Stimulated activated effector memory CD8-positive, alpha-beta T cell treated with anti-CD3 and anti-CD28 coated beads, Interleukin-12 subunit alpha, Interleukin-12 subunit beta, amount 100 ng/mL, for 72 hours (primary cell): ENCODE measurements at regions not wholly inside any gene's neighbourhood (a gene's known extent, or its start where the extent isn't known, plus 50 kb on each side); places are given as distances from the start of the nearest gene placed in this dataset.
A peak's percentile ranks its signal among the peaks of the same experiment; 100 is the strongest.
"Not testable (repeated sequence)": the region's sequence is repeated elsewhere in the genome, so short reads cannot be mapped to it uniquely, and the experiment has no call there.

ENCODE experiments used
- ATAC-seq: fragments of 150-1000 bp; cut with Tn5 transposase; 2 replicates; pipeline ENCODE4 v1.10.0; 2021
- DNase-seq, 2 donors: peaks; one replicate each; pipeline ENCODE4 v3.0.0; 2021 to 2022; ENCODE audit warnings: low spot score in 2 of 2
- H3K27ac Mint-ChIP-seq: one replicate; pipeline ENCODE4 v1.8.0; 2022; ENCODE audit warnings: mild to moderate bottlenecking, mixed read lengths
- H3K36me3 Mint-ChIP-seq: one replicate; pipeline ENCODE4 v1.8.0; 2022; ENCODE audit warnings: mild to moderate bottlenecking, mixed read lengths
- H3K4me1 Mint-ChIP-seq: one replicate; pipeline ENCODE4 v1.8.0; 2022; ENCODE audit warnings: mixed read lengths
- H3K4me3 Mint-ChIP-seq: one replicate; pipeline ENCODE4 v1.8.0; 2022; ENCODE audit warnings: mild to moderate bottlenecking, mixed read lengths
- H3K9me3 Mint-ChIP-seq: one replicate; pipeline ENCODE4 v1.8.0; 2022; ENCODE audit warnings: mixed read lengths

DNA sequence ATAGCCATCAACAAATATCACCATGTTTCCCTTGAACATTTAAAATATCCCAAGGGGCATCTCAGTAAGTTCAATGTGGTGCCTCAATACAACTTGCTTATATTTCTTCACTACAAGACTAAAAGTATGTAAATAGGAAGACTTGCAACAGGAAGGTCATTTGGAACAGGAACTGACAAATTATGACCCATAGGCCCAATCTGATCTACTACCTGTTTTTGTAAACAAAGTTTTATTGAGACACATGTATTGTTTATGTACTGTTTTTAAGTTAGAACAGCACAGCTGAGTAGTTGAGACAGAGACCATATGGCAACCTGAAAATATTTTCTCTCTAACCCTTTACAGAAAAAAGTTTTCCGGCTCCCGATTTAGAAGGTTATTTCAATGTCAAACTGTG lies 154.8 kb upstream of the TFPI start:
- Mint-ChIP-seq H3K27ac (no peak overlapping the region), H3K4me3 (no peak overlapping the region), H3K4me1 (no peaks in the 10 kb centered on the region), H3K36me3 (no peaks in the 10 kb centered on the region), H3K9me3 (peaks cover 12% of the 10 kb centered on the region)
- ATAC-seq (no peak), DNase-seq (no peak)

DNA sequence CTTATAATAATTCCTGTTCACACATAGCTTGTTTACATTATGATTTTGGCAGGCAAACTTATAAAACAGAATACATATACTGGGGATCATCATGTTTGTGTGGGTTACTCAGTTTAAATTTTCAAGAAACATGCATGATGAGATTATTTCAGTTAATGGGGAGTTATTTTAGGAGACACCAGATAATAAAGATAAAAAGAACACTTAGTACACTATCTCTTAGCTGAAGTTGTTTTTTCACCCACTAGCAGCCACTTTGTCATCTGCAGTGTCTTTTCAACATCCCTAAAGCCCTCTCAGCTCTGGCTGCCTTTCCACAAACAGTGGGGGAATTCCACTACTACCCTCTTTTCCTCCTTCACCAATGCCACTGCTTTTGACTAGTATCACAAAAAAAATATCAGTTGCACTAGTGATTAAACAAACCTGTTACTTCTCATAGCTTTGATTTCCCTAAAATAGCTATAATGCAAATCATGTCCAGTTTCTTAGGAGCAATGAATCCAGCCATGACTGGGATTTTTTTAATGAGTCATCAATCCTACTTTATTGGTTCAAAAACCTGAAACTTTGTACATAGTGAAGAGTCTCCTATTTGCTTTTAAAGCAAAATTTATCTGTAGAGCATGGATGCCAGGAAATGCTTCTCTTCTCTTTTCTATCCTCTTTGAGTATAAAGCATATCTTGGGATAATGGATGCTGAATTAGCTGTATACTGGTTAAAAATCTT lies 156.7 kb upstream of the TFPI start:
- H3K4me3 Mint-ChIP-seq, result no peak overlapping the region
- ATAC-seq, result no peak
- no peak for DNase-seq
- no peaks in the 10 kb centered on the region for H3K36me3 Mint-ChIP-seq
- H3K9me3 Mint-ChIP-seq, result peaks cover 9% of the 10 kb centered on the region
- no peaks in the 10 kb centered on the region for H3K4me1 Mint-ChIP-seq
- no peak overlapping the region for H3K27ac Mint-ChIP-seq

- no peak for DNase-seq
- Mint-ChIP-seq H3K27ac (no peak overlapping the region), H3K9me3 (peaks cover 8% of the 10 kb centered on the region), H3K36me3 (no peaks in the 10 kb centered on the region), H3K4me1 (no peaks in the 10 kb centered on the region), H3K4me3 (no peak overlapping the region)
- ATAC-seq, result no peak
Observed at GRCh38 chr2:187715590-187715989, 161.4 kb upstream of the TFPI start.

DNA sequence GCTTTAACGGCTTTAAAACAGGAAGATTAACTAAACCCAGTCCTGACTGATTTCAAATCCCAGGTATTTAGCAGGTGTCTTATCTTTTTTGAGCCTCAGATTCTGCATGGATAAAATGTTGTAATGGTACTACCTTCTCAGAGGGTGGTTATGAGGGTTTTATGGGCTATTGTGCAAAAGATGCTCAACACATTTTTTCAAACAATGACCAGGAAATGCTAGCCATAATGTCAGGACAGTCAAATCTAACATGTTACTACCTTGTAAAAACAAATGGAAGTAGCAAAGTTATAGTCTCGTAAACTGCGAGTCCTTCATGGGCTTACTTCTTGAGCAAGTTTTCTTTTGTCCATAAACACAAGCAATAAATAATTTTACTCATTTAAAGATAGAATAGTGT lies 162.1 kb upstream of the TFPI start:
- Mint-ChIP-seq H3K9me3 (peaks cover 11% of the 10 kb centered on the region), H3K27ac (no peak overlapping the region), H3K4me1 (no peaks in the 10 kb centered on the region), H3K36me3 (no peaks in the 10 kb centered on the region), H3K4me3 (no peak overlapping the region)
- DNase-seq (no peak), ATAC-seq (no peak)

GRCh38 chr2:187718092-187718491 lies 163.9 kb upstream of the TFPI start:
- peaks cover 22% of the 10 kb centered on the region for H3K9me3 Mint-ChIP-seq
- no peak overlapping the region for H3K4me3 Mint-ChIP-seq
- ATAC-seq (no peak), DNase-seq (no peak)
- no peaks in the 10 kb centered on the region for H3K4me1 Mint-ChIP-seq
- no peaks in the 10 kb centered on the region for H3K36me3 Mint-ChIP-seq
- no peak overlapping the region for H3K27ac Mint-ChIP-seq

GRCh38 chr2:187719510-187719909 lies 165.3 kb upstream of the TFPI start:
- Mint-ChIP-seq H3K4me3 (no peak overlapping the region), H3K9me3 (peaks cover 19% of the 10 kb centered on the region), H3K36me3 (no peaks in the 10 kb centered on the region), H3K27ac (no peak overlapping the region), H3K4me1 (no peaks in the 10 kb centered on the region)
- ATAC-seq (no peak), DNase-seq (no peak)

DNA sequence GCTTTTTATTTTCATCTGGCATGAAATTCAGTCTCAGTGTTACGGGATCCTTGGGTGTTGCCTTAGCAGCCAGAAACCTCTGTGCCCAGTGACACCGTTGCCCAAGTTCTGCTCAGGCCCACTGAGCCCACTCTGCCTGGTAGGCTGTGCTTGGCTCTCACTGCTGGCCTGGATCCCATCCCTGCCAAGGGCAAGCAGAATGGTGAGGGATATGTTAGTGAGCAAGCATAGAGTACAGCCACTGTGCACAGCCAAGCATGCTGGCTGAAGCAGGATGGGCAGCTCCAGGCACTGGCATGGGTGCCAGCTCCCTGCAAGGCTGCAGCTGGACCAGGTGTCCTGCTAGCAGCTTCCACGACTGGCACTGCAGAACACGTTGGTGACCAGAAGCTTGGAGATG lies 194.7 kb upstream of the TFPI start:
- Mint-ChIP-seq H3K4me1 (no peaks in the 10 kb centered on the region), H3K27ac (no peak overlapping the region), H3K4me3 (no peak overlapping the region), H3K36me3 (no peaks in the 10 kb centered on the region), H3K9me3 (peaks cover 15% of the 10 kb centered on the region)
- DNase-seq (no peak), ATAC-seq (peak; percentile 57)

- H3K4me1 Mint-ChIP-seq, result no peaks in the 10 kb centered on the region
- H3K27ac Mint-ChIP-seq, result no peak overlapping the region
- H3K36me3 Mint-ChIP-seq, result no peaks in the 10 kb centered on the region
- DNase-seq (no peak), ATAC-seq (no peak)
- no peak overlapping the region for H3K4me3 Mint-ChIP-seq
- peaks cover 15% of the 10 kb centered on the region for H3K9me3 Mint-ChIP-seq
Observed at GRCh38 chr2:187749804-187750431, 195.7 kb upstream of the TFPI start.

DNA sequence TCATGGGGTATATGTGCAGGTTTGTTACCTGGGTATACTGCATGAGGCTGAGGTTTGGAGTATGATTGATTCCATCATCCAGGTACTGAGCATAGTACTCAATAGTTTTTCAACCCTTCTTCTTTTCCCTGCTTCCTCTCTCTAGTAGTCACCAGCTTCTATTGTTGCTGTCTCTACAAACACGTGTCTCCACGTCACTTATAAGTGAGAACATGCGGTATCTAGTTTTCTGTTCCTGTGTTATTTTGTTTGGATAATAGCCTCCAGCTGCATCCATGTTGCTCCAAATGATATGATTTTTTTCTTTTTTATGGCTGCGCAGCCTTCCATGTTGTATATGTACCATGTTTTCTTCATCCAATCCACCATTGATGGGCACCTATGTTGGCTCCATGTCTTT lies 214.8 kb upstream of the TFPI start:
- H3K4me3 Mint-ChIP-seq, result no peak overlapping the region
- DNase-seq (no peak), ATAC-seq (no peak)
- H3K27ac Mint-ChIP-seq, result no peak overlapping the region
- H3K36me3 Mint-ChIP-seq, result no peaks in the 10 kb centered on the region
- no peaks in the 10 kb centered on the region for H3K4me1 Mint-ChIP-seq
- peaks cover 11% of the 10 kb centered on the region for H3K9me3 Mint-ChIP-seq

DNA sequence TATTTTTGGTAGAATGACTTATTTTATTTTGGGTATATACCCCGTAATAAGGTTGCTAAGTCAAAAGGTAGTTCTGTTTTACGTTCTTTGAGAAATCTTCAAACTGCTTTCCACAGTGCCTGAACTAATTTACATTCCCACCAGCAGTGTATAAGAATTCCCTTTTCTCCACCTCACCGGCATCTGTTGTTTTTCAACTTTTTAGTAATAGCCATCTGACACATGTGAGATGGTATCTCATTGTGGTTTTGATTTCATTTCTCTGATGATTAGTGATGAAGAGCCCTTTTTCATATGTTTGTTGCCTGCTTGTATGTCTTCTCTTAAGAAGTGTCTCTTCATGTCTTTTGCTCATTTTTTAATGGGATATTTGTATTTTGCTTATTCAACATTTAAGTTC lies 215.2 kb upstream of the TFPI start:
- no peak overlapping the region for H3K4me3 Mint-ChIP-seq
- no peak overlapping the region for H3K27ac Mint-ChIP-seq
- H3K4me1 Mint-ChIP-seq, result no peaks in the 10 kb centered on the region
- H3K9me3 Mint-ChIP-seq, result peaks cover 11% of the 10 kb centered on the region
- no peaks in the 10 kb centered on the region for H3K36me3 Mint-ChIP-seq
- ATAC-seq, result no peak
- no peak for DNase-seq

GRCh38 chr2:187774551-187775071 lies 220.4 kb upstream of the TFPI start:
- H3K4me3 Mint-ChIP-seq, result no peak overlapping the region
- no peaks in the 10 kb centered on the region for H3K36me3 Mint-ChIP-seq
- DNase-seq, result no peak
- no peaks in the 10 kb centered on the region for H3K4me1 Mint-ChIP-seq
- no peak for ATAC-seq
- peaks cover 12% of the 10 kb centered on the region for H3K9me3 Mint-ChIP-seq
- H3K27ac Mint-ChIP-seq, result no peak overlapping the region

GRCh38 chr2:187775196-187775595 lies 221.0 kb upstream of the TFPI start:
- Mint-ChIP-seq H3K9me3 (peaks cover 7% of the 10 kb centered on the region), H3K4me1 (no peaks in the 10 kb centered on the region), H3K4me3 (no peak overlapping the region), H3K27ac (no peak overlapping the region), H3K36me3 (no peaks in the 10 kb centered on the region)
- ATAC-seq, result no peak
- DNase-seq, result no peak

DNA sequence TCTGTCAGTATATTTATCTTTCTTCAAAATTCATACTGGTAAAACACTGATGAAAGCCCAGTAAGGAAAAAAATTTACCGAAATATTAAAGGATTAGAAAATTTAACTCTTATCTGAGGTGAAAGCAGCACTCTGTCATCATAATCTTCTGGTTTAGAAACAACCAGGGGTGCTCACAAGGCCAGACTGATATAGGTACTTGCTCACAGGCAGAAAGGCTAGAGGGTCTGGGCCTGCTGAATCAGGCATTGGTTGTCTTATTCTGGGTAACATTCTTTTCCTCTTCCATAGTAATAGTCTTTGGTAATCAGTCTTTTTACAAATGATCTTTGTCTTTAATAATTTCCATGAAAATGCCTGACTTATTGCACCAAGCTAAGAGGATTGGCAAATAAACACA lies 221.4 kb upstream of the TFPI start:
- Mint-ChIP-seq H3K4me3 (no peak overlapping the region), H3K36me3 (no peaks in the 10 kb centered on the region), H3K27ac (no peak overlapping the region), H3K9me3 (peaks cover 7% of the 10 kb centered on the region), H3K4me1 (no peaks in the 10 kb centered on the region)
- DNase-seq, result no peak
- ATAC-seq, result no peak

GRCh38 chr2:187782301-187782700 lies 228.1 kb upstream of the TFPI start:
- H3K9me3 Mint-ChIP-seq, result peaks cover 16% of the 10 kb centered on the region
- no peaks in the 10 kb centered on the region for H3K36me3 Mint-ChIP-seq
- DNase-seq (no peak), ATAC-seq (no peak)
- H3K4me3 Mint-ChIP-seq, result no peak overlapping the region
- H3K27ac Mint-ChIP-seq, result no peak overlapping the region
- H3K4me1 Mint-ChIP-seq, result no peaks in the 10 kb centered on the region

DNA sequence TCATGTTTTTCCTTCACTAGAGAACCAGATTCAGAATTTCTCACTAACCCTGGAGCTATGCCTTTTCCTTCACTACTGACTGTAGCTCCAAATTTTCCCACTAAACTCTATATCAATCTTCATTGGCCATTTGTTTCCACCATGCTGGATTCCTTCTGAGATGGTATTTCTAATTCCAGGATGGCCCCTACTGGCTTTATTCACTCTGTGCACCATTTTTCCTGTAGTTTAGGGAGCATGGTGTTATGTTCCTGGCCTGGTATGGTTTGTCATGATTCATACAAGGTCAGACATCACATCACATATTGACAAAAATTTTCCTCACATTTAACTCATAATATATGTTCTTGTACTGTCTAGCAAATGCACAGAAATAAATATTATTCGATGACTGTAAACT lies 229.2 kb upstream of the TFPI start:
- H3K4me3 Mint-ChIP-seq, result no peak overlapping the region
- no peaks in the 10 kb centered on the region for H3K4me1 Mint-ChIP-seq
- H3K27ac Mint-ChIP-seq, result no peak overlapping the region
- peaks cover 13% of the 10 kb centered on the region for H3K9me3 Mint-ChIP-seq
- ATAC-seq, result no peak
- DNase-seq, result no peak
- no peaks in the 10 kb centered on the region for H3K36me3 Mint-ChIP-seq

DNA sequence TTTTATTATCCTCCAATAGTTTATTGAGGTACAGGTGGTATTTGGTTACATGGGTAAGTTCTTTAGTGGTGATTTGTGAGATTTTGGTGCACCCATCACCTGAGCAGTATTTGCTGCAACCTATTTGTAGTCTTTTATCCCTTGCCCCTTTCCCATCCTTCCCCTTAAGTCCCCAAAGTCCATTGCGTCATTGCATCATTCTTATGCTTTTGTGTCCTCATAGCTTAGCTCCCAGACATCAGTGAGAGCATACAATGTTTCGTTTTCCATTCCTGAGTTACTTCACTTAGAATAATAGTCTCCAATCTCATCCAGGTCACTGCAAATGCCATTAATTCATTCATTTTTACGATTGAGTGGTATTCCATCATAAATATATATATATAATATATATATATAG lies 229.9 kb upstream of the TFPI start:
- not testable (repeated sequence) for H3K4me3 Mint-ChIP-seq, H3K27ac Mint-ChIP-seq, H3K36me3 Mint-ChIP-seq, DNase-seq, ATAC-seq, H3K4me1 Mint-ChIP-seq
- H3K9me3 Mint-ChIP-seq, result peaks cover 18% of the 10 kb centered on the region
